Head of caudate nucleus (tissue), 42 donors: ENCODE measurements at regions not wholly inside any gene's neighbourhood (a gene's known extent, or its start where the extent isn't known, plus 50 kb on each side); places are given as distances from the start of the nearest gene placed in this dataset.

ENCODE experiments used
- DNase-seq, 42 donors: peaks; one replicate each; pipeline versions ENCODE4 v3.0.0 to v3.0.0-alpha.2; 2020 to 2021; ENCODE audit warnings: mixed read lengths in 7 of 42
- intact Hi-C: fragments of 100-400 bp; cut with DNase I; formaldehyde crosslinking; loops from one replicate; pipeline ENCODE4 v1.15.0; 2022

DNA sequence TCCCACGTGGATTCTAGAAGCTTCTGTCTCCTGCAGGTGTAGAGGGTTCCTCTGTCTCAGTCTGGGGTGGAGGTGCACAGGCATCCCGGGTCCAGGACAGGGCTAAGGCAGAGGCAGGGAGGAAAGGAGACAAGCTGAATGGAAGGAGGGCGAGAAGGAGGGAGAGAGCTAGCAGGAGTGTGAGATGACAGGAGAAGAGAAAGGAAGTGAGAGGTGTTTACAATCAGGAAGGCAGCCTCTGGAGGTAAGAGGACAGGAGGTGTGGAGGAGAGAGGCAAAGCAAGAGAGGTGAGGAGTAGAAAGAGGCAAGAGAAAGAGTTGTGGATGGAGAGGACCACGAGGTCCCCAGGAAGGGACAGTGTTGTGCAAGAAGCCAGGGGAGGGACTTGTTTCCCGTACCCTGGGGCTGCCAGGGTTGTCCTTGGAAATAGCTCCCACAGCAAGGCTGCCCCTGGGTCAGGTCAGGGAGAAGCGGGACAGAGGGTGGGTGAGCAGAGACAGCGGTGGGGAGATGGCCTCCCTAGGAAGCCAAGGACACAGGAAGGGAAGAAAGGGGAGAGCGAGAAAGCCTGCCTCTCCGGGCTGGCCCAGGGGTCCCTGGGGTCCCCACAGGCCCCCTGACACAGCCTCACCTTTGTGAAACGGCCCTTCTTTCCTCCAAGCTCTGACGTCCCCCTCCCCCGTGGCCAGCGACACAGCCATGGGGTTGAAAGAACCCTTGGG lies 136.9 kb downstream of the CYP26B1 start:
- peak in 4 of 42 donors; percentile 1 to 20 (median 8) for DNase-seq
- intact Hi-C loops, result no loop called here

DNA sequence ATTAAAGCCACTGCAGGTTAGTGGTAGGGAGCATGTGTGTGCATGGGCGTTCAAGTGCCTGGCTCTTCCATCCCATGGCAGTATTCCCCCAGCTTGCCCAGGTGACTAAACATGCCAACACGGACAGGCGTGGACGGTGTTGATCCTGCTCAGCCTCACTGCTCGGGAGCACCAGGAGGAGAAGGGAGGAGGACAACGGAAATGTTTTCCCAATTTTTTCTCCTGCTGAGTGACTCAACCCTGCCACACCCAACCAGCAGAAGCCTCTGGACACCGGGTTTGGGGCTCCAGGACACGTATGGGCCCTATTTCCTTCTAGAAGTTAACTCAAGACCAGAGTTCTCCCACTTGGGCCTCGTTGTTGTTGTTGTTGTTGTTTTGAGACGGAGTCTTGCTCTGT lies 139.1 kb downstream of the CYP26B1 start:
- peak in 3 of 42 donors; percentile 7 to 25 (median 9) for DNase-seq
- intact Hi-C loops, result no loop called here

DNA sequence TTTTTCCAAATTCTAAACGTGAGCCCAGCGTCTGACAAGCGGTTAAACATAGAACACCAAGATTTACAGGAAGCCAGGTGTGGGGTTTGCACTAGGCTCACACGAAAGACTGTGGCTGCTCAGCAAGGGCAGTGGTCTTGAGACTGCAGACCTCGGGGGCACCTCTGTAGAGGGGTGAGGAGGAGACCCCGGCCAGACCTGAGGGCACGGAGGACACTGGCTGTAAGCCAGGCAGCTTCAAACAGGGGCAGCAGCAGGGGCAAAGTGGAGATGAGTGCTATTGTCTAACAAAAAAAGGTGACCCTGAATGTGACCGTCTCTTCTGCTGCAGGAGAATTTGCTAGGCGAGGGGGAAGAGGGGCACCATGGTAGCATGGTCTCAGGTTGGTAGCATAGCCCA lies 140.3 kb downstream of the CYP26B1 start:
- DNase-seq, result peak in 4 of 42 donors; percentile 7 to 36 (median 16)
- intact Hi-C loops, result no loop called here

DNA sequence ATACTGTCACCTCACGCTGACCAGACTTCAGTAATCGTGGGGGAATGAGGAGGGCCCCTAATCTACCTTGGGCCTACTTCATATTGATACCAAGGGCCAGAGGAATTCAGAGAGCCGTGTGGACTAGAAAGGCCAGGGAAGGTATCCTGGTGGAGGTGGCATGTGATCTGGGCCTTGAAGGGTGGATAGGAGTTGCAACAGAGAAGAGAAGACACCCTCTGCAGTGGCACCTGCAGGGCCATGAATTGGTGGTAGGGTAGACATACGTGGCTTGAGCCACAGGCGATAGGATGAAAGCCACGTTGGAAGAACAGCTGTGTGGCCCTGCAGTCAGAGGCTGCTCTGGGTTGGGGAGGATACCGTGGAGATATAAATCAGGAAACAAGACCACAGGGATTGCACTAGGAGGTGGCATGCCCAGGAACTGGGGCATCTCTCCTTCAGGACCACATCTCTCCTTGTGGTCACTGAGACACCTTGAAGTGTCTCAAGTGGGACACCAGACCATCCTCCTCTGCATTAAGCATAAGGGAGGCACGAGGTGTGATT lies 141.4 kb downstream of the CYP26B1 start:
- peak in 3 of 42 donors; percentile 6 to 22 (median 12) for DNase-seq
- intact Hi-C loops, result no loop called here

DNA sequence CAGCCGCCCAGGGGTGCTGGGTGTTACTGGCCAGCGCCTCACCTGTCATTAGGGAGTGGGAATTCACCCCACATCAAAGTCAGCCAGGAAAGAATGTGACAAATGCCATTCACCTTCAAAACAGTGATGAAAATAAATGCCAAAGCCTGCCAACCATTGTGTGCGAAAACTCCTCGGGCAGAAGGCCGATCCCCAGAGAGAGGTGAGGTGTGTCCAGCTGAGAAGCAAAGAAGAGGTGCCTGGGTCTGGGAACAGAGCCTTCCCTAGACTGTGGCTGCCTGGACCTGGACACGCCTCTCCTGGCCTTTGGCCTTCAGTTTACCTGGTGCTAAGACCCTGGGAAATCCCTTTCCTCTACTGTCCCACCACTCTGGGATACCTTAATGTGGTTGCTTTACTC lies 142.7 kb downstream of the CYP26B1 start:
- peak in 1 of 42 donors; percentile 29 for DNase-seq
- intact Hi-C loops, result no loop called here

DNA sequence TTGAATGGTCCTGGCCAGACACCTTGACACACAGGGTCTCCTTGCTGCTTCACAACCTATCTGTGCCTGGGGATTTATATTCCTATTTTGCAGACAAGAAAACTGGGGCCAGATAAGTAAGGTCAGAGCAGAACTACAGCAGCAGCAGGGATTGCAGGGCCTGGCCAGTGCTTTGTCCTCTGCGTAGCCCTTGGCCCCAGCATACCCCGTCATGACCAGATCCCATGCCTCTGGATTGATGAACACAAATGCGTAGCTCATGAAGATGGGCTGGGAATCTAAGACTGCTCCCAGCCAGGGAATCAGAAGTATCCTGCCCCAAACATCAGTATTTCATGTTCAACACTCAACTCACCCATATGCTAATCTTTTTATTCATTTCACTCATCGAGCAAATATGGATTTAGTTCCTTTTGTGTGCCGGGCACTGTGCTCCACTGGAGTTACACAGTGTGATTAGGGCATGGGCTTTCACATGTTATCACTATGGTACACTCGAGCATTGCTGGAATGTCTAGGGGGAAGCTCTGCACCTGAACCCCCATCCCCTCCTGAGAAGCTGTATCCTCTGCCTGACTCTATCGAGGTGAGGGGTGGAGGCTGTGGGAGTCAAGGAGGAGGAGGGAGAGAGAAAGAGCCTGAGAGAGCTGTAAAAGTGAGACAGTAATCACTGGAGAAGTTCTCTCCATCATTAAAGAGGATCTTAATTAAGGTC lies 143.3 kb downstream of the CYP26B1 start:
- peak in 2 of 42 donors; percentile 15 to 24 for DNase-seq
- intact Hi-C loops, result no loop called here

DNA sequence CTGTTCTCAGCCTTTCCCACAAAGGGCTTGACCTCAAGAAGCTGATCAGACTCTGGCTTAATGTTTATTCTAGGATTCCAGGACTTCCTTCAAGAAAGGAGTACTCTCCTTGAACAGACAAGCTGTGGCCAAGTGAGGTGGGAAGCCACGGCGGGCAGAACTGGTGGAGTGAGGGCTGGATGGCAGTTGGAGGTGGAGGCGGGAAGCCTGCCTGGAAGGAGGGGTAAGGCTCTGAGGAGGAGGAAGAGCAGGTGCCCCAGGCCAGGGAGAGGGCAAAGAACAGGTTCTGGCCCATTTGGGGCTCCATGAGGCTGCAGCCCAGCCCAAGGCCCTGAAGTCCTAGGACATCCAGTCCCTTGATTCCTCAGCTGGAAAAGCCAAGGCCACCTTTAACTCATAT lies 143.9 kb downstream of the CYP26B1 start:
- intact Hi-C loops, result no loop called here
- DNase-seq, result peak in 1 of 42 donors; percentile 27

DNA sequence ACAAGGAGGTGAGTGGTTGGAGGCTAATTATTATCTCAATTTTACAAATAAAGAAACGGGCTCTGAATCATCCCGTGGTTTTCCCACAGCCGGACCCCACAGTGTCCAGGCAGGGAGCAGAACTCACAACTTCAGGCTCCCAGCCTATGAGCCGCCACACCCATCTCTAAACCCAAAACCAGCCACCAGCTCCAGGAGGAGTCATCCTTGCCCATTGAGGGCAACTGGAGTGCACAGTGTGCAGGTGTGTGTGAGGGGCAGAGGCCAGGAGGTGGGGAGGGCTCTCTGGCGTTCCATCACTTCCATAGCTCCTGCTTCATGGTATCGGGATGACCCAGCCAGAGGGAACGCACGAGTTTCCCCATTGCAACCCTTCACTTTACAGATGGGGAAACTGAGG lies 144.5 kb downstream of the CYP26B1 start:
- peak in 1 of 42 donors; percentile 12 for DNase-seq

DNA sequence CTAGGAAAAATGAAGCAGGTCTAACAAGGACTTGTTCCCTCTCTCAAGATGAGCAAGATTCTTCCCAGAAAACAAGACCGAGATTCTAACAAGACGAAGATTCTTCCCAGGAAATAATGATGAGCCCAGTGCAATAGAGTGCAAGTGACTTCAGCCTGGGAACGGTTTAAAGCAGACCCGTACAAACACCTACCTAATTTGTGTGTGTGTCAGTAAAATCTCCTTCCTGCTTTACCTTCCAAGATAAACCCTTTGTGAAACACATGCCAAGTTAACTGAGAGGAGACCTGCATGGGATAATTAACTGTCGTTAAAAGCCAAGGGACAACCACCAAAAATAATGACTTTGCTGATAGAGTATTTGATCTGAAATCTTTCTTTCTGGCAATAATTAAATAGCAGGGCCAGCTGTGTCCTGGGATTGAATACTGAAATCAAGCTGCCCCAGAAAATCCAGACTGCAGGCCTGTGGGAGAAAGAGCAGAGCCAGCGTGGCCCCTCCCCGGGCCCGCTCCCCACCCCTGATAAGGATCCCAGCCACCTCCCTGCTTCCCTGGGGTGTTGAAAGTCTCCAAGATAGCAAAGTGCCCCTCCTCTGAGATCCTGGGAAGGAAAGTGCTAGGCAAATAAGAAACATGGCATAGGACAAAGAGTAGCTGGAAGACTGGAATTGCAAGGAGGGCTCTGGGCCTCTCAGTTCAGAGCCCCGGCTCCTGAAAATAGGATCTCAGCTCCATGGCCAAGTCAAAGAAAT lies 145.5 kb downstream of the CYP26B1 start:
- DNase-seq, result no peak
- intact Hi-C loops, result no loop called here

More for the DNA sequence above, 144.5 kb downstream of the CYP26B1 start:
- intact Hi-C loops, result no loop called here

DNA sequence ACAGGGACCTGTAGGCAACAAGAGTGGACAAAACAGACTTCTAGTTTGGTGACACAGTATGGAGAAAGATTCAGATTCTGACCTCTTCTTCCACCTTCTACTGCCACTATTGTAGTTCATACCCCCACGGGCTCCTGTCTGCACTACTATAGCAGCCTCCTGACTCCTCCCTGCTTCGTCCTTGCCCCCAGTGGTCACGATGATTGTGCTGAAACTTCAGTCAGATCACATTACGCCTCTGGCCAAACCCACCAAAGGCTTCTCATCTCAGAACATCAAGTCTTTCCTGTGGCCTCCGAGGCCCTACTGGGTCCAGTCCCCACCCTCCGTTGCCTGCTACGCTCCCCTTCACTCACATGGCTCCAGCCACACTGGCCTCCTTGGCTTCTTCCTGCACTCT lies 147.6 kb downstream of the CYP26B1 start:
- DNase-seq, result peak in 1 of 42 donors; percentile 16
- intact Hi-C loops, result no loop called here

DNA sequence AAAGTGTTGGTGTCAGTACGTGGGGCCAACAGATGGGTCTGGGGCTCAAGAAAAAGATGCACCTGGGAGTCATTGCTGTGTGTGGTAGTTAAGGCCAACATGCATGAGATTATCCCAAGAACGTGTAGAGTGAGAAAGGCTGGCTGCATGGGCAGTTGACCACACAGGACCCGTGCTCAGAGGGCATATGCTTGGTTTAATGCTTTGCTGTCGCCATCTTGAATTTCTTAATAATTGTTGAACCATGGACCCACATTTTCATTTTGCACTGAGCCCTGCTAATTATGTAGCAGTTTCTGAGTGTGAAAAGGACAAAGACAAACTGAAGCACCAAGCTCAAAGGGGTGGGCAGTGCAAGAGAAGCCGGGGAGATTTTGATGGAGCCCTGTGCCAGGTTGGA lies 148.1 kb downstream of the CYP26B1 start:
- DNase-seq, result no peak
- intact Hi-C loops, result no loop called here

DNA sequence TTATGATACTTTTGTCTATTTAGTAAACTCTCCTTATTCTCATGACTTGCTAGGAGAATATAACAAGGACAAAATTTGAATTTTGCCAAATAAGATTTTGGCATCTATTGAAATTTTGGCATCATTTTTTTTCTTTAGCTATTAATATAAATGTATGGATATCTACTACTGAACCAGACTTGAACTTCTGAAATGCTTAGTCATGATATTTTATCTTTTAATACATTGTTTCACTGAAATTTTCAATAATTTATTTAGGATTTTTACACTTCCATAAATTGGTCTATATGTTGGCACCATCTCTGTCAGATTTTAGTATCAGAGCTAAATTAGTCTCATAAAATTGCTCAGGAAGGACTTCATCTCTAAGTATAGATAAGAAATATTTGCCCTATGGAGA lies 149.8 kb downstream of the CYP26B1 start:
- no peak for DNase-seq
- intact Hi-C loops, result no loop called here

DNA sequence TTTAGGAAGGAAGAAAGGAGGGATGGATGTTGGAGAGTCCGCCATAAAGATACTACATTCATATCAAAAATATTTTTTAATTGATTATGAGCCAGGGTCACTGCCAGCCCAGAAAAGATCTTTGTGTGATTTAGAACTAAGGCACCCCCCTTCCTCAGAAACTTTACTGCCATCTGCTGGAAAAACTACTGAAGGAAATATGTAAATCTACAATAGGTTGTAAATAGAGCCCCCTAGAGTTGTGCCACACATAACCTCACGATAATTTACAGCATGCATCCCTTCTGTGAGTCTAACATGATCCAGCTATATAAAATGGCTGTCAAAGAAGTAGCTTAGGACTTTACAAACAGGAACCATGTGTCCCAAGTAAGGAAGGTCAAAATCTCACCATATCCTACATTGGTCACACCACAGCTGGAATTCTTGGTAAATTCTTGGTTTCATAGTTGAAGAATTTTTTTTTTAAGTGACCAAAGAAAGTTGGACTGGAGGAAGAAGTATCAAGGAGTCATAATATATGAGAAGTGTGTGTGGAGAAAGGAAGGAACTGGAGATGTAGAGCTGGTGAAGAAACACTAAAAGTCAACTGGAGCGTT lies 152.5 kb downstream of the CYP26B1 start:
- intact Hi-C loops, result no loop called here
- DNase-seq, result no peak

DNA sequence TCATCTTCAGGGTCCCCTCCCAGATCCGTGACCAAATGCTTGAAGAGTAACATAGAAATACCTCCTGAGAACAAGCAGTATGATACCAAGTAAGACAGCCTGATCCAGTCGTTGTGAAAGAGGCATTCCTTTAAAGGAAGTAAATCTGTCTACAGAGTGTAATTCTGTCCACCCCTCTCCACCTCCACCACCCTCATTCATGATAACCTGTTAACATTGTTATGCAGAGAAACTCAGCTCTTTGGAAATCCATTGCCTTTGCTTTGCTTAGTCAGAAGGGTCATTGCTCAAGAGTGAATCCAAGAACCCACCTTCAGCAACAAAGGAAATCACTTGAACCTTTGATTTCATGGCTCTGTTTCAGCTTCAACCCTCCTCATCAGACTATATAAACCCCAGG lies 155.6 kb downstream of the CYP26B1 start:
- DNase-seq, result no peak
- intact Hi-C loops, result no loop called here

DNA sequence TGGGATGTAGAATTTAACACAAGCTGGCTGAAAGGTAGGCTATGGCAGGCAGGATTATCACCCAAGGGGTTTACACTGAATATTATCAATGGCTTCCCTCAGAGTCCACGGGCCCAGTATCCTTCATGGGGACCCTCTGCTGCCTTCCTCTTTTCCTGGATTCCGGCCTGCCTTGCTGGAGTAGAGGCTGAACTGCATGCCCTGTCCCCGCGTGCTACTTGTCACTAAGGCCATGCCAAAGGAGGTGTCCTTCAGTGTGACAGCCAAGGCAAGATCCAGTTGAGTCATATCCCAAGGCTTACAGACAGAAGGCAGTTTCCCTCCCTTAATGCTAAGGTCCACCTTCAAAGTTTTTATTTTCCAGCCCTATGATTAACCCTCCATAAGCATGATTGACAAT lies 156.3 kb downstream of the CYP26B1 start:
- intact Hi-C loops, result no loop called here
- DNase-seq, result no peak

DNA sequence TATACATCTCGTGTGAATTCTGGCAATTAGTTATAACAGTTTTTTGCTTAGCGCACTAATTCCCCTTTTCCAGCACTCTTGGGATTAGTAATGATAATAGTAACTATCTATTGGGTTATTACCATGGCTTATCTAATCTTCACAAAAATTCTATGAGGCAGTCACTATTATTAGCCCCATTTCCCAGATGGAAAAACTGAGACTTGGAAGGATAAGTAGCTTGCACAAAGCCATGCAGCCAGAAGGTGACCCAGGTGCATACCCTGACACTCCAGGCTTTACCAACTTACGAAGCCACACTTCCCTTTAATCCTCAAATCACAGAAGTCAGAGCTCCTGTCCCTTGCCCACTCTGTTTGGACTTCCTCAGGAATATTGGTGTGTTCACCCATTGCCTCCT lies 156.8 kb downstream of the CYP26B1 start:
- no peak for DNase-seq
- intact Hi-C loops, result no loop called here

DNA sequence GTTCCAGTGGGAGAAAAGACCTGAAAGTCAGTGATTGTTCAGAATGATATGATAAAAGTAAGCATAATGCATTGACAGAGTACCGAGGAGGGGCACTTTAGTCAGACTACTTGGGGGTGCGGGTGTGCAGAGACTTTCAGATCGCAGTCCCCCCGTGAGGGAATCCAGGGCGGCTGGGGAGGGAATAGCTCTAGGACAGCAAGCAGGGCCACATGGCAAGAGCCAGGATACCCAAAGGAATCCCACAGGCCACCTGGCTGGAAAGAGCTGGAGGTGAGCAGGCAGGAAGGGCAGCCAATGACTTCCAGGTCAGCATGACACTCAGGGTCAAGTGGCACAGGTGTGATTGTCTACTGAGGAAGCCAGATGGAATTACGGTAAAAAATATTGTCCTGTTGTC lies 157.5 kb downstream of the CYP26B1 start:
- DNase-seq, result no peak
- intact Hi-C loops, result no loop called here

DNA sequence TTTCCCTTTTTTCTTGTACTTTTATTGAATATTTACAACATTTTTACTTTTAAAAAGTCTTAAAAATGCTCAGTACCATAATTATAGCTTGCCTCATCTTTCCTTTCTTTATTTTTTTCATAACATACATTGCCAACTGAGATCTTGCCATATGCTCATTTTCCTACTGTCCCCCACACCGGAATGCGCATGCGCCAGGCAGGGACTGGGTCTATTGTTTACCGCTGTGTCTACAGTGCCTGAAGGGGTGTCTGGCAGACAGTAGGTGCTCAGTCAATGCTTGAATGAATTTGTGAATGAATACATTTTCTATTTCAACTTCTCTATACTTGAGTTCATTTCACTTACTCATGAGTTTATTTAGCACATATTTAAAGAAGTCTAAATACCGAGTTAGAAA lies 158.0 kb downstream of the CYP26B1 start:
- no peak for DNase-seq
- intact Hi-C loops, result no loop called here

DNA sequence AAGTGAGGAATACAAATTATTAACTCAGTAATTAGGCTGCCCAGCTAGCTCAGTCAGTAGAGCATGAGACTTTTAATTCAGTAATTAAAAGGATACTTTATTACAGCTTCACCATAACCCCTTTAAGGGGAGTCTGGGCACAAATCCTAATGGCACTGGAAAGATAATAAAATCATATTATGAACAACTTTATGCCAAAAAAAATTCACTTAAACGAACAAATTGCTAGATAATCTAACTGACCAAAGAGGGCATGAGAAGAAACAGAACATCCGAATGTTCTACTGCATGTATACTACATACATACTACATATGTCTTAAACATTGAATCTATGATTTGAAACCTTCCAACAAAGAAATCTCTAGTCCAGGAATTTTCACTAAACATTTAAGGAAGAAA lies 159.5 kb downstream of the CYP26B1 start:
- intact Hi-C loops, result no loop called here
- DNase-seq, result no peak
